Ectodermal cell (in vitro differentiated cells): ENCODE measurements at regions not wholly inside any gene's neighbourhood (a gene's known extent, or its start where the extent isn't known, plus 50 kb on each side); places are given as distances from the start of the nearest gene placed in this dataset.

Source experiments
- H3K27ac ChIP-seq: 2 replicates; pipeline ENCODE4 v1.7.0; 2013; ENCODE audit warnings: mild to moderate bottlenecking, low read depth, low read length; ENCODE audit not compliant: insufficient read depth, poor library complexity, severe bottlenecking
- H3K27me3 ChIP-seq: 2 replicates; pipeline ENCODE4 v1.7.0; 2013; ENCODE audit warnings: mild to moderate bottlenecking, low read length; ENCODE audit not compliant: insufficient read depth, control insufficient read depth, poor library complexity, severe bottlenecking
- H3K36me3 ChIP-seq: one replicate; pipeline ENCODE4 v1.7.0; 2013; ENCODE audit warnings: low read length; ENCODE audit not compliant: control insufficient read depth, insufficient read depth
- H3K4me1 ChIP-seq: one replicate; pipeline ENCODE4 v1.7.0; 2013; ENCODE audit warnings: low read length; ENCODE audit not compliant: control insufficient read depth, insufficient read depth
- H3K4me3 ChIP-seq: 2 replicates; pipeline ENCODE4 v1.7.0; 2013; ENCODE audit warnings: low read depth, low read length, control low read depth; ENCODE audit not compliant: insufficient read depth
- H3K9me3 ChIP-seq: 2 replicates; pipeline ENCODE4 v1.7.0; 2013; ENCODE audit warnings: mild to moderate bottlenecking, low read length, moderate library complexity; ENCODE audit not compliant: control insufficient read depth
- WGBS, 2 experiments: methylation state at CpG; one replicate each; pipeline ENCODE4 v1.1.7; 2013; ENCODE audit warnings: missing lambda C conversion rate in 2 of 2; 5-methylcytosine and 5-hydroxymethylcytosine counted together

DNA sequence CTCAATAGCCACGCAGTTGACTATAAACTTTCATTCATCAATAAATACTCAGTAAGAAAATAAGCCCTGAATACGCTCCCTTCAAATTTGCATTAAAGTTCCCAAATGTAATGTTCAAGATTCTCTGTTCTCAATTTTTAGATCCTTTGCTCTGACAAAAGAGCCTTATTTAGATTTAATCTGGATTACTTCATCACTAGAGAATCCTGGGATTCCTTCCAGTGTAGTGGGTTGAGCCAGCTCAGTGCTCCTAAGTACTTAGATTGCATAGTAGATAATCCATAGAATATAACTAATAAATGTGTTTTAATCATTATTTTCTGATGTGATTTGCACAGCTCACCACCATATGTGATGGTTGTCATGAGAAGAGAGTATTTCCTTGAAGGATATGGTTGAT, 1286.2 kb downstream of the SUCLG1 start:
- H3K36me3 ChIP-seq: no peaks in the 10 kb centered on the region
- H3K27ac ChIP-seq: no peak overlapping the region
- no peaks in the 10 kb centered on the region for H3K9me3 ChIP-seq
- no peaks in the 10 kb centered on the region for H3K4me1 ChIP-seq
- no peak overlapping the region for H3K4me3 ChIP-seq
- WGBS, 2 experiments: 90 to 97% methylated on average over 2 of the region's 2 CpGs
- H3K27me3 ChIP-seq: no peaks in the 10 kb centered on the region

DNA sequence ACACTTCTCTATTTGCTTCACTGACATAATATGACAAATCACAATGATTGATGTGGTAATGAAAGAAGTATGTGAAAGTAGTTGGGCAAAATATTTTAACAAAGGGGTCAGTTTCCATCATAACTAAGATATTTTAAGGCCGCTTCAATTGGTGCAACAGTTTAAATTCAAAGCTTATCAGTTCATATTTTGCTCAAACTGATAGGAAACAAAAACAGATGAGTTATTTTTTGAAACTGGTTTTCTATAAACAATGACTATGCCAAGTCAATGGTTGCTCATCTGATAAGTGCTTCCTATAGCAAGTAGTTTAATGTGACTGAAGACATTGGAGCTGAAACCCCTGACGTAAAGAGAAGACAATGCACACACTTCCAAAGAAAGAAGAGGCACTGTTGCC, 1290.7 kb downstream of the SUCLG1 start:
- Histone ChIP-seq H3K4me3 (no peak overlapping the region), H3K36me3 (no peaks in the 10 kb centered on the region), H3K4me1 (no peaks in the 10 kb centered on the region), H3K9me3 (no peaks in the 10 kb centered on the region), H3K27ac (no peak overlapping the region), H3K27me3 (no peaks in the 10 kb centered on the region)
- WGBS, 2 experiments: 91 to 94% methylated on average over 2 of the region's 2 CpGs

DNA sequence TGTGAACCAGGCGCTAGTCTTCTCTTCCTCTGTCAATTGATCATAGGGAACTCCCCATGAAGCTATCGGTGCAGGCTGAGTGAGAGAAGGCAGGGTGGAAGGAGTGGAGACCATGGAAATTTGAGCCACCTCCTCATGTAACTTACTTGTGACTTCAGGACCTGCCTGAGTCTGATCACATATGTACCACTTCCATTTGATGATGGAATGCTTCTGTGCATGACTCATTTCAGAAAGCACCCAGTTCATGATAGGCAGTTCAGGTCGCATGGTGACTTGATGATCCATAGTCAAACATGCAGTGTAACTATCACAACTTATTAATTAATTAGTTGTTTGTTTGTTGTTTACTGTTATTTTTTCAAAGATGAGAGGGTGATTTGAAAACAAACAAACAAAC, 1296.7 kb downstream of the SUCLG1 start:
- no peaks in the 10 kb centered on the region for H3K4me1 ChIP-seq
- no peaks in the 10 kb centered on the region for H3K27me3 ChIP-seq

DNA sequence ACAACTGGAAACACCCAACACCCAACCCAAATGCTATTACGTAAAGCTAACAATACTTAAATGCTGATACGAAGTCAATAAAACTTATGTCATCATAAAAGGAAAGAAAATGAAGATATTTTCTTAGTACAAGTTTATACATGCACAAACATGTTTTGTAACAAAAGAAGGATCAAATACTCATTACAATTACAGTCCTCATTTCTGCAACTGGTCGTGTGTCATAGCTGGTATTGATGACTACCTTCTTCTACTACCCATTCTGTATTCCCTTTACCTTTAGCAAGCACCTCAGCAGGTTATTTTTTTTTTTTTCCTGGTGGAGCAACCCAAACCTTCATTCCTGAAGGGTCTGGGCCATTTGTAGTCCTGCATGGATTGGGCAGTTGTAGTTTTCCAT, 1298.5 kb downstream of the SUCLG1 start:
- Histone ChIP-seq H3K4me1 (no peaks in the 10 kb centered on the region), H3K27me3 (no peaks in the 10 kb centered on the region), H3K4me3 (no peak overlapping the region), H3K9me3 (no peaks in the 10 kb centered on the region), H3K36me3 (no peaks in the 10 kb centered on the region), H3K27ac (no peak overlapping the region)
- 89 to 100% methylated on average over 1 to 2 of the region's 3 CpGs for WGBS, 2 experiments

More for the DNA sequence above, 1296.7 kb downstream of the SUCLG1 start:
- Histone ChIP-seq H3K27ac (no peak overlapping the region), H3K9me3 (no peaks in the 10 kb centered on the region), H3K36me3 (no peaks in the 10 kb centered on the region), H3K4me3 (no peak overlapping the region)
- 94 to 96% methylated on average over 2 to 3 of the region's 3 CpGs for WGBS, 2 experiments

DNA sequence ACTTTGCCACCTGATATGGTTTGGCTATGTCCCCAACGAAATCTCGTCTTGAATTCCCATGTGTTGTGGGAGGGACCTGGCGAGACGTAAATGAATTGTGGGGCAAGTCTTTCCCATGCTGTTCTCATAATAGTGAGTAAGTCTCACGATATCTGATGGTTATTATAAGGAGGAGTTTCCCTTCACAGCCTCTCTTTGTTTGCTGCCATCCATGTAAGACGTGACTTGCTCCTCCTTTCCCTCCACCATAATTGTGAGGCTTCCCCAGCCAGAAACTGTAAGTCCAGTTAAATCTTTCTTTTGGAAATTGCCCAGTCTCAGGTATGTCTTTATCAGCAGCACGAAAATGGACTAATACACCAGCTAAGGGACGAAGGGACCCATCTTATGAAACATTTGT, 1303.3 kb downstream of the SUCLG1 start:
- Histone ChIP-seq H3K4me1 (no peaks in the 10 kb centered on the region), H3K4me3 (no peak overlapping the region), H3K9me3 (no peaks in the 10 kb centered on the region), H3K27ac (no peak overlapping the region), H3K36me3 (no peaks in the 10 kb centered on the region), H3K27me3 (no peaks in the 10 kb centered on the region)
- 93 to 94% methylated on average over 8 of the region's 8 CpGs for WGBS, 2 experiments

DNA sequence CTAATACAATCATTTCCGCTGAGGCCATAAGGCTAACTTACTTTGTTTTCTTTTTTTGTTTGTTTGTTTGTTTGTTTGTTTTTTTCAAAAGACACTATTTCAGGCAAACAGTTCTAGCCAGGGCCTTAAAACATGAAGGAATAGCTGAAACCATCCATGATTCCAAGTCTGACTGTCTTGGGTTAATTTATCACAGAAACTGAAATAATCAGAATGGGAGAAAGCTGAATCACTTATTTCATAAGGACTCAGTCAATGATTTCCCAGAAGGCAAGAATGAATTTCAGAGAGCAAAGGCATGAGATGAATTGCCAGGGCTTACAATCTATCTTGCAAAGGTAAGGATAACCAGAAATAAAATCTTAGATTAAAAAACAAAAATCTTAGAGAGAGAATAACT, 1315.1 kb downstream of the SUCLG1 start:
- WGBS, 2 experiments: 100% methylated on average over 1 of the region's 1 CpG; no CpG with 5 or more reads in 1 of the 2 experiments
- H3K27ac ChIP-seq: no peak overlapping the region
- no peak overlapping the region for H3K4me3 ChIP-seq
- H3K9me3 ChIP-seq: no peaks in the 10 kb centered on the region
- H3K4me1 ChIP-seq: no peaks in the 10 kb centered on the region
- H3K36me3 ChIP-seq: no peaks in the 10 kb centered on the region
- no peaks in the 10 kb centered on the region for H3K27me3 ChIP-seq

DNA sequence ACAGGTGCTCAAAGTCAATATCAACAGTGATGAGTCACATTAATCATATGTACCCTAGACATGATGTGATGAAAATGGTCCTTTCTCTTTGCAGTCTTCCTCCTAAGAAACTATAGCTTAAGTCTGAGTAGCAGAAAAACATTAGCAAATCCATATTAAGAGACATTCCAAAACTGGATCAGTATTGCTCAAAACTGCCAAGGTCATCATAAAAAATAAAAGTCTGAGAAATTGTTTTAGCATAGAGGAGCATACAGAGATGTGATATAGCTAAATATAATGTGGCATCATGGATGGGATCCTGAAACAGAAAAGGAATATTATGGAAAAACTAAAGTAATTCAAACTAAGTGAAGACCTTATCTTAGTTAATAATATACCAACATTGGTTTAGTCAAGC, 1316.1 kb downstream of the SUCLG1 start:
- H3K36me3 ChIP-seq: no peaks in the 10 kb centered on the region
- no peaks in the 10 kb centered on the region for H3K9me3 ChIP-seq
- H3K4me1 ChIP-seq: no peaks in the 10 kb centered on the region
- no peak overlapping the region for H3K4me3 ChIP-seq
- H3K27me3 ChIP-seq: no peaks in the 10 kb centered on the region
- H3K27ac ChIP-seq: no peak overlapping the region

DNA sequence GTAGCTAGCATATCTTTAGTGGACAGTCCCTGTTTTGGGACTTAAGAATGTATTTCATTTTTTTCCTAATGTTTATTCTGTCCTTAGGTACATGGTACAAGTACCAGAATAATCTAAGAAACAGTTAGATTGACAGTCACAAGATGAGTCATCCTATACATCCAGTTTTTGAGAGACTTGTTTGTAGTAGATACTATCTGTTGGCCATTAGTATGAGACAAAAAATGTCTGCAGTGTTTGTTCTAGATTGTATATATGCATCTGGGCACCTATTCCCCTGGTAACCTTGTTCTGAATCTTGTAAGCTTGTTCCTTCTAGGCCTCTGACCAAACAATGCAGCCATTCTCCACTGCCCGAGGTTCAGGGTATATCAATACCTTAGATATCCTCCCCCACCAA, 1343.5 kb downstream of the SUCLG1 start:
- no peak overlapping the region for H3K27ac ChIP-seq
- no peaks in the 10 kb centered on the region for H3K36me3 ChIP-seq
- no peak overlapping the region for H3K4me3 ChIP-seq
- 91 to 95% methylated on average over 1 of the region's 1 CpG for WGBS, 2 experiments
- H3K9me3 ChIP-seq: no peaks in the 10 kb centered on the region
- no peaks in the 10 kb centered on the region for H3K4me1 ChIP-seq
- no peaks in the 10 kb centered on the region for H3K27me3 ChIP-seq

DNA sequence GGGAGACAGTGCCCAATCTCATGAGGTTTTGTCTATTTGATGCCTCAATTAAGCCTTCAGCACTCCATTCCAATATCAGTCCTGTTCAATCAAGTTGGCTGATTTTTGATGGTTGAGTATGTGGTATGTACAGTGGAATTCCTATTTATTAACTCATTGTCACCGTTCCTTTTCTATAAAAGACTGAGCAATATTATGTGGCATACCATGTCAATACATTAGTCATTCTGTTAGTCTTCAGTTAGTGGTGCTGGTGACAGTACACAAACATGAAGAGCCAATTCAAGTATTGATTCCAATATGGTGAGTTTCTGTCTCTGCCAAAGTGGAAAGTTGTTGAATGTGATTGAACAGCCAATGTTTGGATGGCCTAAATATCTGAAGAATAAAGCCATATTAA, 1343.9 kb downstream of the SUCLG1 start:
- Histone ChIP-seq H3K4me1 (no peaks in the 10 kb centered on the region), H3K27me3 (no peaks in the 10 kb centered on the region), H3K36me3 (no peaks in the 10 kb centered on the region), H3K9me3 (no peaks in the 10 kb centered on the region), H3K4me3 (no peak overlapping the region), H3K27ac (no peak overlapping the region)
- WGBS, 2 experiments: 80% methylated on average over 1 of the region's 1 CpG; no CpG with 5 or more reads in 1 of the 2 experiments

DNA sequence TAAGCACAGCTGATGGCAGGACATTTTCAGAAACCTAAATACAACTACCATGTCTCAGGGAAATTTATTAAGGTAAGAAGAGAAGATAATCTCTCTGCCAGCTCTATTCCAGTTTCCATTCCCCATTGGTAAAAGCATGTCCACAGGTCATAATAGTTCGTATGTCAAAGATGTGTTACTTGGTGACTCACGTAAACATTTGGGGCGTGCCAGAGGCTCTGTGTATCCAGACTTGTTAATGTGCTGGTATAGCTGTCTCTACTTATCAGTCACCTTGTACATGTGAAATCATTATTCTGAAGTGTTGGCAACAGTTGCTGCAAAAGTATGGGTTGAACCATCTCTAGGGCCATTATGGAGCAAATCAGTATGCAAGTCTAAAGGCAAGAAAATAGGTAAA, 1345.1 kb downstream of the SUCLG1 start:
- Histone ChIP-seq H3K4me3 (no peak overlapping the region), H3K9me3 (no peaks in the 10 kb centered on the region), H3K4me1 (no peaks in the 10 kb centered on the region), H3K36me3 (no peaks in the 10 kb centered on the region), H3K27me3 (no peaks in the 10 kb centered on the region), H3K27ac (no peak overlapping the region)
- 97% methylated on average over 3 of the region's 3 CpGs for WGBS, 2 experiments

DNA sequence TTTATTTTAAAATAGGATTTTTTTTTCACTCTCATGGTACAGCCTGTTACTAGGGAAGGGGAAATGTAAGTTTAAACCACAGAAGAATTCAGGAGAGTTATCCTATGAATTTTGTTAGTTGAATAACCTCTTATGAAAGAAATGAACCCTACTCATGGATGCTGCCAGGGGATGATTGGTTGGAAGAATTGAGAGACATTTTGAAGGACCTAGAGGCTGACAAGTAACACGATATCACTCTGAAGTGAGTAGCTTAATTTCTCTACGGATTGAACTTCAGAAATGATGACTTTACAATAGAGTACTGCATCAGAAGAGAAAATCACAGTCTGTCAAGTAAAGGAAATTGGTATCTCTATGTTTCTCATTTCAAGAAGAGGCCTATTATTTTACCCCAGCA, 1346.2 kb downstream of the SUCLG1 start:
- H3K27ac ChIP-seq: no peak overlapping the region
- no peak overlapping the region for H3K4me3 ChIP-seq
- no peaks in the 10 kb centered on the region for H3K36me3 ChIP-seq
- H3K27me3 ChIP-seq: no peaks in the 10 kb centered on the region
- H3K9me3 ChIP-seq: no peaks in the 10 kb centered on the region
- no peaks in the 10 kb centered on the region for H3K4me1 ChIP-seq
- WGBS, 2 experiments: 87 to 93% methylated on average over 2 of the region's 2 CpGs
